ENCODE measurements at regions not wholly inside any gene's neighbourhood (a gene's known extent, or its start where the extent isn't known, plus 50 kb on each side); places are given as distances from the start of the nearest gene placed in this dataset.

GRCh38 chr16:51834794-51835193 is 683.7 kb upstream of the SALL1 start:
- no peak for TF ChIP-seq WIZ (CRISPR knock-in tag; IDR thresholded peaks at IDR 0.05)
- TF ChIP-seq ZNF274 (CRISPR knock-in tag; IDR thresholded peaks at IDR 0.05) = no peak
- TF ChIP-seq GRHL1 (CRISPR knock-in tag; conservative IDR thresholded peaks at IDR 0.05) = no peak
- TF ChIP-seq POLR2AphosphoS5 (IDR thresholded peaks at IDR 0.05; ENCODE audit: low read depth, low read length) = no peak
- no peak for TF ChIP-seq ONECUT2 (CRISPR knock-in tag; IDR thresholded peaks at IDR 0.05)
- TF ChIP-seq ZNF839 (CRISPR knock-in tag; IDR thresholded peaks at IDR 0.05; ENCODE audit: borderline replicate concordance) = no peak
- TF ChIP-seq RBFOX2 (IDR thresholded peaks at IDR 0.05; ENCODE audit: low read depth, low read length) = no peak
